ENCODE measurements at regions not wholly inside any gene's neighbourhood (a gene's known extent, or its start where the extent isn't known, plus 50 kb on each side); places are given as distances from the start of the nearest gene placed in this dataset.

DNA sequence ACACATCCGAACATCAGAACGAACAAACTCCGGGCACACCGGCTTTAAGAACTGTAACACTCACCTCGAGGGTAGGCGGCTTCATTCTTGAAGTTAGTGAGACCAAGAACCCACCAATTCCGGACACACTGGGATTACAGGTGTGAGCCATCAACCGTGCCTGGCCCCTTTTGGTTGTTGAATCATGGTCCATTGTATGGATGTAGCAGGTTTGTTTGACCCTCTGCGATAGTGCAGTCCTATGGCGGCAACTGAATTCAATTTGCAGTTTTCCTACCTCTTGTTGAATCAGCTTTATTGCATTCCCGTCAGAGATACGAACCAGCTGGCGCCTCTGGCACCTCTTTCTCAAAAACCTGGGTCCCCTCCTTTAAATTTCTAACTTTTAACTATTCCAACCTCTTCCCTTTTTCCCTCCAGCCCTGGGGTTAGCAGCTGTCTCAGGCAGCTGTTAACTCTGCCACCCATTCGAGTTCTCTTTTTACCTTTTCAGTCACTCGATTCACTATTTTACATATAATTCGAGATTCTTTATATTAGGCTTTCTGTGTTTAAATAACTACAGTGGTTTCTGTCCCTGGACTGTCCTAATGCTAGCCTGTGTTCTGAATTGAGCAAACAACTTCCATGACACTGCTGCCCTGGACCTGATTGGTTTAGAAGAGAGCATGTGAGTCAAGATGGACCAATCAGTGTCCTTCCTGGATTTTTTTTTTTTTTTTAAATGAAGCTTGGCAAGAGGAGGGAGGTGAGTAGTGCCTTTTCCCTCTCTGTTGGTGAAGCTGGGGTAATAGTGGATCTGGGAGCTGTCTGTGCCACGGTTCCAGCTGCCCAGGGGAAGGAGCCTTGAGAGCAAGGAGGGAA is 261.5 kb downstream of the PCNX1 start:
- Histone ChIP-seq H3K27ac (no peak overlapping the region), H3K27me3 (no peaks in the 10 kb centered on the region), H3K9me3 (no peaks in the 10 kb centered on the region), H3K4me1 (peaks cover 7 to 27% (median 19%) of the 10 kb centered on the region in 4 donors), H3K36me3 (no peaks in the 10 kb centered on the region), H3K4me3 (no peak overlapping the region)
- in situ Hi-C loops (cut with MboI; ENCODE audit: low pct_ligation_motif_present in 1 of 4, low pct_unique_long_range_greater_than_20kb in 1 of 4, low sequenced_read_pairs in 3 of 4) (no loop called here), intact Hi-C loops (cut with DNase I; ENCODE audit: low total_unique reads) (no loop called here)
- TF ChIP-seq, protein P1, sequence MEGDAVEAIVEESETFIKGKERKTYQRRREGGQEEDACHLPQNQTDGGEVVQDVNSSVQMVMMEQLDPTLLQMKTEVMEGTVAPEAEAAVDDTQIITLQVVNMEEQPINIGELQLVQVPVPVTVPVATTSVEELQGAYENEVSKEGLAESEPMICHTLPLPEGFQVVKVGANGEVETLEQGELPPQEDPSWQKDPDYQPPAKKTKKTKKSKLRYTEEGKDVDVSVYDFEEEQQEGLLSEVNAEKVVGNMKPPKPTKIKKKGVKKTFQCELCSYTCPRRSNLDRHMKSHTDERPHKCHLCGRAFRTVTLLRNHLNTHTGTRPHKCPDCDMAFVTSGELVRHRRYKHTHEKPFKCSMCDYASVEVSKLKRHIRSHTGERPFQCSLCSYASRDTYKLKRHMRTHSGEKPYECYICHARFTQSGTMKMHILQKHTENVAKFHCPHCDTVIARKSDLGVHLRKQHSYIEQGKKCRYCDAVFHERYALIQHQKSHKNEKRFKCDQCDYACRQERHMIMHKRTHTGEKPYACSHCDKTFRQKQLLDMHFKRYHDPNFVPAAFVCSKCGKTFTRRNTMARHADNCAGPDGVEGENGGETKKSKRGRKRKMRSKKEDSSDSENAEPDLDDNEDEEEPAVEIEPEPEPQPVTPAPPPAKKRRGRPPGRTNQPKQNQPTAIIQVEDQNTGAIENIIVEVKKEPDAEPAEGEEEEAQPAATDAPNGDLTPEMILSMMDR (IDR thresholded peaks at IDR 0.05): no peak
- TF ChIP-seq EP300 (IDR thresholded peaks at IDR 0.05; ENCODE audit: low read depth) (no peak), POLR2A (IDR thresholded peaks at IDR 0.05) (no peak), POLR2AphosphoS5 (IDR thresholded peaks at IDR 0.05) (no peak)
- 86 to 88% methylated on average over 3 to 17 of the region's 17 CpGs for WGBS, 2 donors (ENCODE audit: low coverage in 1 of 2)
- no peak for DNase-seq

- no peak for TF ChIP-seq EP300 (IDR thresholded peaks at IDR 0.05; ENCODE audit: low read depth)
- TF ChIP-seq POLR2AphosphoS5 (IDR thresholded peaks at IDR 0.05): no peak
- no peak for TF ChIP-seq POLR2A (IDR thresholded peaks at IDR 0.05)
- TF ChIP-seq, protein P1 (IDR thresholded peaks at IDR 0.05): no peak
- H3K9me3 ChIP-seq: no peaks in the 10 kb centered on the region
- no peaks in the 10 kb centered on the region for H3K27me3 ChIP-seq
- H3K4me1 ChIP-seq: peaks cover 0 to 17% (median 11%) of the 10 kb centered on the region in 4 donors
- DNase-seq: no peak
- in situ Hi-C loops (cut with MboI; ENCODE audit: low pct_ligation_motif_present in 1 of 4, low pct_unique_long_range_greater_than_20kb in 1 of 4, low sequenced_read_pairs in 3 of 4): no loop called here
- WGBS, 2 donors (ENCODE audit: low coverage in 1 of 2): 97% methylated on average over 5 of the region's 5 CpGs; no CpG with 5 or more reads in 1 of the 2 donors
- H3K4me3 ChIP-seq: no peak overlapping the region
- no peak overlapping the region for H3K27ac ChIP-seq
- intact Hi-C loops (cut with DNase I; ENCODE audit: low total_unique reads): no loop called here
- H3K36me3 ChIP-seq: no peaks in the 10 kb centered on the region
Observed at GRCh38 chr14:71169861-71170260, 262.6 kb downstream of the PCNX1 start.

DNA sequence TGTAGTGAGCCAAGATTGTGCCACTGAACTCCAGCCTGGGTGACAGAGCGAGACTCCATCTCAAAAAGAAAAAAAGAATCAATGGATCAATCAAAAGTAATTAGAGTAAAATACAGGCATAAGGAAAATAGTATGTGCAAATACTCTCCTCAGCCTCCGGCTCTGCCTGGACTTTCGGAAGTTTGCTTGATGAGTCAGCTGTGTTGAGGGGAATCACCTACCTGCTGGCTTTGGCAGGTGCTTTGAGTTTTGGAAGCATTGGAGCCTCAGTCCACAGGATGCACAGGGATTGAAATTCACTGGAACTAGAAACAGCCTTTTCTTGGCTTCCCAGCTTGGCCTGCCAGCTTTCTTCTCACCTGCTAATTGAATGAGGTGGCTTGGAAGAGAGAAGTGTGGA is 268.2 kb downstream of the PCNX1 start:
- no peak for DNase-seq
- intact Hi-C loops (cut with DNase I; ENCODE audit: low total_unique reads) (no loop called here), in situ Hi-C loops (cut with MboI; ENCODE audit: low pct_ligation_motif_present in 1 of 4, low pct_unique_long_range_greater_than_20kb in 1 of 4, low sequenced_read_pairs in 3 of 4) (no loop called here)
- Histone ChIP-seq H3K4me1 (no peaks in the 10 kb centered on the region), H3K27me3 (no peaks in the 10 kb centered on the region), H3K27ac (no peak overlapping the region), H3K9me3 (no peaks in the 10 kb centered on the region), H3K36me3 (no peaks in the 10 kb centered on the region), H3K4me3 (no peak overlapping the region)
- 71% methylated on average over 3 of the region's 3 CpGs; no CpG with 5 or more reads in 1 of the 2 donors for WGBS, 2 donors (ENCODE audit: low coverage in 1 of 2)
- no peak for TF ChIP-seq POLR2AphosphoS5 (IDR thresholded peaks at IDR 0.05)
- TF ChIP-seq, protein P1 (IDR thresholded peaks at IDR 0.05): no peak
- no peak for TF ChIP-seq EP300 (IDR thresholded peaks at IDR 0.05; ENCODE audit: low read depth)
- TF ChIP-seq POLR2A (IDR thresholded peaks at IDR 0.05): no peak

GRCh38 chr14:71179066-71179465 is 271.8 kb downstream of the PCNX1 start:
- H3K27ac ChIP-seq: no peak overlapping the region
- DNase-seq: no peak
- no peaks in the 10 kb centered on the region for H3K9me3 ChIP-seq
- intact Hi-C loops (cut with DNase I; ENCODE audit: low total_unique reads) (no loop called here), in situ Hi-C loops (cut with MboI; ENCODE audit: low pct_ligation_motif_present in 1 of 4, low pct_unique_long_range_greater_than_20kb in 1 of 4, low sequenced_read_pairs in 3 of 4) (no loop called here)
- H3K36me3 ChIP-seq: no peaks in the 10 kb centered on the region
- 78 to 90% methylated on average over 3 to 5 of the region's 5 CpGs for WGBS, 2 donors (ENCODE audit: low coverage in 1 of 2)
- no peak for TF ChIP-seq POLR2A (IDR thresholded peaks at IDR 0.05)
- TF ChIP-seq, protein P1 (IDR thresholded peaks at IDR 0.05): no peak
- no peak for TF ChIP-seq EP300 (IDR thresholded peaks at IDR 0.05; ENCODE audit: low read depth)
- no peak for TF ChIP-seq POLR2AphosphoS5 (IDR thresholded peaks at IDR 0.05)
- H3K4me3 ChIP-seq: no peak overlapping the region
- no peaks in the 10 kb centered on the region for H3K4me1 ChIP-seq
- no peaks in the 10 kb centered on the region for H3K27me3 ChIP-seq

Measured in transverse colon (tissue), 4 donors.